ENCODE measurements at regions not wholly inside any gene's neighbourhood (a gene's known extent, or its start where the extent isn't known, plus 50 kb on each side); places are given as distances from the start of the nearest gene placed in this dataset.

DNA sequence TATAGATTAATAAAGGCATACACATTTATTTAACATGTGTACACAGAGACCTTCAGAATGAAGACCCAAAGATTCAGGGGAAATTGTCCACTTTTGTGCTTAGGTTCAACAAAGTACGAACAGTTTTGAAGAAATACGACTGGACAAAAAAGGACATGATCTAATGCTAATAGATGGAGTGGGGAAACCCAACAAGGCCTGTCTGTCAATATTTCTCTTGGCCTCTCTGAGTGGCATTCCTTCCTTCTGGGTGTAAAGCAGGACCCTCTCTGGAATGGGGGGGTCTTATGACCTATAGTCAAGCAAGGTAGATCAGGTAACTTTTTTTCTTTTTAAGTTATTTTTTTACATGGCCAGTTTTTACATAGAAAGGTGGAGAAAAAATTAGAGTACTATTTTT is 222.3 kb upstream of the IGFBP3 start:
- H3K9me3 ChIP-seq (ENCODE audit: control extremely low read depth in 1 of 3, control insufficient read depth in 2 of 3, insufficient read depth in 1 of 3, low read length in 2 of 3): no peaks in the 10 kb centered on the region
- WGBS (ENCODE audit: insufficient coverage): 90% methylated on average over 2 of the region's 2 CpGs
- POLR2A ChIA-PET: no interaction called here
- H4K20me1 ChIP-seq (ENCODE audit: control insufficient read depth, insufficient read depth, low read length, poor library complexity, severe bottlenecking): no peaks in the 10 kb centered on the region
- H2AFZ ChIP-seq (ENCODE audit: insufficient read depth, low read depth, low read length, poor library complexity, severe bottlenecking): no peak overlapping the region
- H3K36me3 ChIP-seq (replicated peaks in 1 of 2; ENCODE audit: control extremely low read depth in 1 of 2, control insufficient read depth in 1 of 2, extremely low read depth in 1 of 2, insufficient read depth in 2 of 2, low read length in 1 of 2): no peaks in the 10 kb centered on the region
- H3K4me3 ChIP-seq (ENCODE audit: control extremely low read depth in 1 of 5, extremely low read depth in 1 of 5, insufficient read depth in 1 of 5, low read depth in 2 of 5, low read length in 4 of 5): no peak overlapping the region
- intact Hi-C loops (cut with micrococcal nuclease): no loop called here
- Mint-ChIP-seq H3K4me1 (no peaks in the 10 kb centered on the region), H3K27me3 (no peaks in the 10 kb centered on the region), H3K4me3 (no peak overlapping the region), H3K27ac (no peak overlapping the region), H3K9me3 (ENCODE audit: insufficient read depth) (no peaks in the 10 kb centered on the region)
- no peak overlapping the region for H3K4me2 ChIP-seq (replicated peaks; ENCODE audit: low read depth, low read length, poor library complexity, severe bottlenecking)
- H3K79me2 ChIP-seq (ENCODE audit: control insufficient read depth, insufficient read depth, low read length): no peaks in the 10 kb centered on the region
- TF ChIP-seq EZH2 (IDR thresholded peaks at IDR 0.05; ENCODE audit: borderline replicate concordance, insufficient read depth, low read depth, low read length, poor library complexity, severe bottlenecking): no peak
- TF ChIP-seq, protein P1, sequence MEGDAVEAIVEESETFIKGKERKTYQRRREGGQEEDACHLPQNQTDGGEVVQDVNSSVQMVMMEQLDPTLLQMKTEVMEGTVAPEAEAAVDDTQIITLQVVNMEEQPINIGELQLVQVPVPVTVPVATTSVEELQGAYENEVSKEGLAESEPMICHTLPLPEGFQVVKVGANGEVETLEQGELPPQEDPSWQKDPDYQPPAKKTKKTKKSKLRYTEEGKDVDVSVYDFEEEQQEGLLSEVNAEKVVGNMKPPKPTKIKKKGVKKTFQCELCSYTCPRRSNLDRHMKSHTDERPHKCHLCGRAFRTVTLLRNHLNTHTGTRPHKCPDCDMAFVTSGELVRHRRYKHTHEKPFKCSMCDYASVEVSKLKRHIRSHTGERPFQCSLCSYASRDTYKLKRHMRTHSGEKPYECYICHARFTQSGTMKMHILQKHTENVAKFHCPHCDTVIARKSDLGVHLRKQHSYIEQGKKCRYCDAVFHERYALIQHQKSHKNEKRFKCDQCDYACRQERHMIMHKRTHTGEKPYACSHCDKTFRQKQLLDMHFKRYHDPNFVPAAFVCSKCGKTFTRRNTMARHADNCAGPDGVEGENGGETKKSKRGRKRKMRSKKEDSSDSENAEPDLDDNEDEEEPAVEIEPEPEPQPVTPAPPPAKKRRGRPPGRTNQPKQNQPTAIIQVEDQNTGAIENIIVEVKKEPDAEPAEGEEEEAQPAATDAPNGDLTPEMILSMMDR (IDR thresholded peaks at IDR 0.05): no peak
- no peak for ATAC-seq (ENCODE audit: low read depth)
- CTCF ChIA-PET: no interaction called here
- no peaks in the 10 kb centered on the region for H3K4me1 ChIP-seq (ENCODE audit: control insufficient read depth in 2 of 2, insufficient read depth in 2 of 2, low read length in 2 of 2)
- no peaks in the 10 kb centered on the region for H3K27me3 ChIP-seq (replicated peaks in 1 of 4; ENCODE audit: control extremely low read depth in 1 of 4, control insufficient read depth in 3 of 4, insufficient read depth in 4 of 4, low read length in 3 of 4)
- H3K27ac ChIP-seq (ENCODE audit: low read length in 2 of 2): no peak overlapping the region
- no peak for DNase-seq
- no peak overlapping the region for H3K9ac ChIP-seq (ENCODE audit: low read length)

DNA sequence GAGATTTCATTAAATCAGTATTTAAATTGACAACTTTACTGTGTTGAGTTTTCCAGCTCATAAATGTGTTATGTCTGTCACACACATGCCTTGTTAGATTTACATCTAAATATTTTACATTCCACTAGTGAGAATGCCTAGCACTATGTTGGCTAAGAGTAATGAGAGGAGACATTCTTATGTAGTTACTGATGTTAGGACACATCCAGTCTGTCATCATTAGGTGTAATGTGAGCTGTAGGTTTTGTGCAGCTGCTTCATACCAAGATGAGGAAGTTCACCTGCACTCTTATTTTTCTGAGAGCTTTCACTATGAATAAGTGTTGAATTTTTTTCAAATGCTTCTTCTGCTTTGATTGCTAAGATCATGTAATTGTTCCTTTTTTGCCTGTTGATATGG is 218.0 kb upstream of the IGFBP3 start:
- H3K4me3 ChIP-seq (ENCODE audit: control extremely low read depth in 1 of 5, extremely low read depth in 1 of 5, insufficient read depth in 1 of 5, low read depth in 2 of 5, low read length in 4 of 5): no peak overlapping the region
- no peak overlapping the region for H3K9ac ChIP-seq (ENCODE audit: low read length)
- Mint-ChIP-seq H3K4me1 (no peaks in the 10 kb centered on the region), H3K27ac (no peak overlapping the region), H3K9me3 (ENCODE audit: insufficient read depth) (no peaks in the 10 kb centered on the region), H3K4me3 (no peak overlapping the region), H3K27me3 (no peaks in the 10 kb centered on the region)
- no peak overlapping the region for H2AFZ ChIP-seq (ENCODE audit: insufficient read depth, low read depth, low read length, poor library complexity, severe bottlenecking)
- TF ChIP-seq EZH2 (IDR thresholded peaks at IDR 0.05; ENCODE audit: borderline replicate concordance, insufficient read depth, low read depth, low read length, poor library complexity, severe bottlenecking): no peak
- TF ChIP-seq, protein P1 (IDR thresholded peaks at IDR 0.05): no peak
- ChIA-PET CTCF (no interaction called here), POLR2A (no interaction called here)
- no peaks in the 10 kb centered on the region for H3K79me2 ChIP-seq (ENCODE audit: control insufficient read depth, insufficient read depth, low read length)
- no peaks in the 10 kb centered on the region for H3K27me3 ChIP-seq (replicated peaks in 1 of 4; ENCODE audit: control extremely low read depth in 1 of 4, control insufficient read depth in 3 of 4, insufficient read depth in 4 of 4, low read length in 3 of 4)
- H3K36me3 ChIP-seq (replicated peaks in 1 of 2; ENCODE audit: control extremely low read depth in 1 of 2, control insufficient read depth in 1 of 2, extremely low read depth in 1 of 2, insufficient read depth in 2 of 2, low read length in 1 of 2): no peaks in the 10 kb centered on the region
- no peak overlapping the region for H3K4me2 ChIP-seq (replicated peaks; ENCODE audit: low read depth, low read length, poor library complexity, severe bottlenecking)
- H3K9me3 ChIP-seq (ENCODE audit: control extremely low read depth in 1 of 3, control insufficient read depth in 2 of 3, insufficient read depth in 1 of 3, low read length in 2 of 3): peaks cover 0 to 4% (median 0%) of the 10 kb centered on the region in 3 donors
- H3K27ac ChIP-seq (ENCODE audit: low read length in 2 of 2): no peak overlapping the region
- no peaks in the 10 kb centered on the region for H3K4me1 ChIP-seq (ENCODE audit: control insufficient read depth in 2 of 2, insufficient read depth in 2 of 2, low read length in 2 of 2)
- no peak for ATAC-seq (ENCODE audit: low read depth)
- intact Hi-C loops (cut with micrococcal nuclease): no loop called here
- DNase-seq: no peak
- no peaks in the 10 kb centered on the region for H4K20me1 ChIP-seq (ENCODE audit: control insufficient read depth, insufficient read depth, low read length, poor library complexity, severe bottlenecking)
